ENCODE measurements at regions not wholly inside any gene's neighbourhood (a gene's known extent, or its start where the extent isn't known, plus 50 kb on each side); places are given as distances from the start of the nearest gene placed in this dataset.

- Histone ChIP-seq H3K23ac (ENCODE audit: low read length in 2 of 2) (no peak overlapping the region), H3K18ac (ENCODE audit: low read depth in 1 of 2, low read length in 2 of 2) (no peak overlapping the region), H3K4me2 (ENCODE audit: low read length, poor library complexity, severe bottlenecking) (no peak overlapping the region), H3K4ac (ENCODE audit: low read depth in 1 of 2, low read length in 2 of 2) (no peak overlapping the region), H4K8ac (ENCODE audit: low read length) (no peak overlapping the region), H3K27me3 (ENCODE audit: control insufficient read depth in 1 of 2, insufficient read depth in 1 of 2, low read length in 2 of 2) (no peaks in the 10 kb centered on the region), H2BK12ac (ENCODE audit: low read length in 2 of 2) (no peak overlapping the region), H3K4me3 (ENCODE audit: insufficient read depth in 1 of 2, low read depth in 1 of 2, low read length in 2 of 2) (peak overlapping the region in 1 of 2 experiments; percentile 18), H3K9me3 (ENCODE audit: control insufficient read depth, low read length) (peaks cover 28% of the 10 kb centered on the region), H3K36me3 (ENCODE audit: control insufficient read depth in 1 of 2, insufficient read depth in 2 of 2, low read depth in 1 of 2, low read length in 2 of 2) (no peaks in the 10 kb centered on the region), H2BK15ac (ENCODE audit: low read depth, poor library complexity, severe bottlenecking) (no peak overlapping the region), H3K27ac (ENCODE audit: low read length, poor library complexity, severe bottlenecking) (no peak overlapping the region), H4K91ac (ENCODE audit: low read length) (no peak overlapping the region), H3K14ac (ENCODE audit: low read length in 2 of 2) (no peak overlapping the region), H3K9ac (ENCODE audit: low read length) (no peak overlapping the region), H2BK120ac (ENCODE audit: low read depth, low read length) (no peak overlapping the region), H2AFZ (ENCODE audit: low read depth, low read length) (no peak overlapping the region), H3K4me1 (ENCODE audit: control insufficient read depth, insufficient read depth, low read depth, low read length) (no peaks in the 10 kb centered on the region), H2BK5ac (ENCODE audit: low read depth, low read length, poor library complexity, severe bottlenecking) (no peak overlapping the region), H3K79me1 (replicated peaks; ENCODE audit: low read length, poor library complexity, severe bottlenecking) (no peaks in the 10 kb centered on the region), H2AK5ac (ENCODE audit: low read length, severe bottlenecking) (no peak overlapping the region)
- WGBS = no CpG with 5 or more reads among the region's 1 CpG
- no peak for DNase-seq
These were observed 327.9 kb upstream of the SYT4 start for GRCh38 chr18:43605224-43605623.

DNA sequence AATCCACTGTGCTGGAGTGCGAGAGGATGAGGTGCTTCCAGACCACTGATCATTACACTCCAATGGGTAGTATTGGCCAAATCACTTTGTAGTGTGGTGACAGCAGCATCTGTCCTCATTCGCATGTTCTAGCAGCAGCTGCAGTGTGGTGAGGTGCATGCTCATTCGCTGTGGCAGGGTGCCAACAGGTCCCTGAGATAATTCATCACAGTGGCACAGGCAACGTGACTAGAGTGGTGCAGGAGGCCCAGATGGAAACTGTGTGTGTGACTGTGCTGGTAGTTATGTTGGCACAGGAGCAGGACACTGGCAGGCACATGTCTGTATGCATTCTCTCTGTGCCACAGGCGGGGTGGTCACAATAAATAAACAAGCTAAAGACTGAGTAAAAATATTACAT lies 329.5 kb upstream of the SYT4 start:
- H3K9ac ChIP-seq (ENCODE audit: low read length) = no peak overlapping the region
- H2BK120ac ChIP-seq (ENCODE audit: low read depth, low read length) = no peak overlapping the region
- H4K91ac ChIP-seq (ENCODE audit: low read length) = no peak overlapping the region
- no peak for DNase-seq
- H2AFZ ChIP-seq (ENCODE audit: low read depth, low read length) = no peak overlapping the region
- H3K4me1 ChIP-seq (ENCODE audit: control insufficient read depth, insufficient read depth, low read depth, low read length) = no peaks in the 10 kb centered on the region
- H3K9me3 ChIP-seq (ENCODE audit: control insufficient read depth, low read length) = peaks cover 28% of the 10 kb centered on the region
- no peaks in the 10 kb centered on the region for H3K36me3 ChIP-seq (ENCODE audit: control insufficient read depth in 1 of 2, insufficient read depth in 2 of 2, low read depth in 1 of 2, low read length in 2 of 2)
- H3K79me1 ChIP-seq (replicated peaks; ENCODE audit: low read length, poor library complexity, severe bottlenecking) = no peaks in the 10 kb centered on the region
- no peak overlapping the region for H3K4me3 ChIP-seq (ENCODE audit: insufficient read depth in 1 of 2, low read depth in 1 of 2, low read length in 2 of 2)
- H3K18ac ChIP-seq (ENCODE audit: low read depth in 1 of 2, low read length in 2 of 2) = no peak overlapping the region
- no peak overlapping the region for H2BK12ac ChIP-seq (ENCODE audit: low read length in 2 of 2)
- no peak overlapping the region for H3K4me2 ChIP-seq (ENCODE audit: low read length, poor library complexity, severe bottlenecking)
- no peak overlapping the region for H2AK5ac ChIP-seq (ENCODE audit: low read length, severe bottlenecking)
- H3K27me3 ChIP-seq (ENCODE audit: control insufficient read depth in 1 of 2, insufficient read depth in 1 of 2, low read length in 2 of 2) = no peaks in the 10 kb centered on the region
- H2BK5ac ChIP-seq (ENCODE audit: low read depth, low read length, poor library complexity, severe bottlenecking) = no peak overlapping the region
- H3K14ac ChIP-seq (ENCODE audit: low read length in 2 of 2) = peak overlapping the region in 1 of 2 experiments; percentile 94
- no peak overlapping the region for H2BK15ac ChIP-seq (ENCODE audit: low read depth, poor library complexity, severe bottlenecking)
- H3K4ac ChIP-seq (ENCODE audit: low read depth in 1 of 2, low read length in 2 of 2) = no peak overlapping the region
- 75% methylated on average over 4 of the region's 5 CpGs for WGBS
- H4K8ac ChIP-seq (ENCODE audit: low read length) = no peak overlapping the region
- no peak overlapping the region for H3K23ac ChIP-seq (ENCODE audit: low read length in 2 of 2)
- no peak overlapping the region for H3K27ac ChIP-seq (ENCODE audit: low read length, poor library complexity, severe bottlenecking)

GRCh38 chr18:43620936-43621335 lies 343.6 kb upstream of the SYT4 start:
- Histone ChIP-seq H2AK5ac (ENCODE audit: low read length, severe bottlenecking) (no peak overlapping the region), H3K27me3 (ENCODE audit: control insufficient read depth in 1 of 2, insufficient read depth in 1 of 2, low read length in 2 of 2) (no peaks in the 10 kb centered on the region), H2BK12ac (ENCODE audit: low read length in 2 of 2) (no peak overlapping the region), H3K4ac (ENCODE audit: low read depth in 1 of 2, low read length in 2 of 2) (no peak overlapping the region), H3K9me3 (ENCODE audit: control insufficient read depth, low read length) (no peaks in the 10 kb centered on the region), H2BK15ac (ENCODE audit: low read depth, poor library complexity, severe bottlenecking) (no peak overlapping the region), H3K4me2 (ENCODE audit: low read length, poor library complexity, severe bottlenecking) (no peak overlapping the region), H2BK5ac (ENCODE audit: low read depth, low read length, poor library complexity, severe bottlenecking) (no peak overlapping the region), H2BK120ac (ENCODE audit: low read depth, low read length) (no peak overlapping the region), H4K8ac (ENCODE audit: low read length) (no peak overlapping the region), H3K27ac (ENCODE audit: low read length, poor library complexity, severe bottlenecking) (no peak overlapping the region), H3K23ac (ENCODE audit: low read length in 2 of 2) (no peak overlapping the region), H4K91ac (ENCODE audit: low read length) (no peak overlapping the region), H3K4me3 (ENCODE audit: insufficient read depth in 1 of 2, low read depth in 1 of 2, low read length in 2 of 2) (no peak overlapping the region), H3K14ac (ENCODE audit: low read length in 2 of 2) (no peak overlapping the region), H3K4me1 (ENCODE audit: control insufficient read depth, insufficient read depth, low read depth, low read length) (no peaks in the 10 kb centered on the region), H3K36me3 (ENCODE audit: control insufficient read depth in 1 of 2, insufficient read depth in 2 of 2, low read depth in 1 of 2, low read length in 2 of 2) (no peaks in the 10 kb centered on the region), H3K18ac (ENCODE audit: low read depth in 1 of 2, low read length in 2 of 2) (no peak overlapping the region), H3K79me1 (replicated peaks; ENCODE audit: low read length, poor library complexity, severe bottlenecking) (no peaks in the 10 kb centered on the region), H3K9ac (ENCODE audit: low read length) (no peak overlapping the region), H2AFZ (ENCODE audit: low read depth, low read length) (no peak overlapping the region)
- WGBS = 0% methylated on average over 1 of the region's 2 CpGs
- peak; percentile 44 for DNase-seq

- Histone ChIP-seq H2AK5ac (ENCODE audit: low read length, severe bottlenecking) (no peak overlapping the region), H3K79me1 (replicated peaks; ENCODE audit: low read length, poor library complexity, severe bottlenecking) (no peaks in the 10 kb centered on the region), H3K4me3 (ENCODE audit: insufficient read depth in 1 of 2, low read depth in 1 of 2, low read length in 2 of 2) (no peak overlapping the region), H3K4me1 (ENCODE audit: control insufficient read depth, insufficient read depth, low read depth, low read length) (no peaks in the 10 kb centered on the region), H2BK15ac (ENCODE audit: low read depth, poor library complexity, severe bottlenecking) (no peak overlapping the region), H3K9me3 (ENCODE audit: control insufficient read depth, low read length) (no peaks in the 10 kb centered on the region), H3K23ac (ENCODE audit: low read length in 2 of 2) (no peak overlapping the region), H3K9ac (ENCODE audit: low read length) (no peak overlapping the region), H2BK5ac (ENCODE audit: low read depth, low read length, poor library complexity, severe bottlenecking) (no peak overlapping the region), H3K4ac (ENCODE audit: low read depth in 1 of 2, low read length in 2 of 2) (no peak overlapping the region), H3K18ac (ENCODE audit: low read depth in 1 of 2, low read length in 2 of 2) (no peak overlapping the region), H3K27ac (ENCODE audit: low read length, poor library complexity, severe bottlenecking) (no peak overlapping the region), H2AFZ (ENCODE audit: low read depth, low read length) (no peak overlapping the region), H3K14ac (ENCODE audit: low read length in 2 of 2) (no peak overlapping the region), H2BK120ac (ENCODE audit: low read depth, low read length) (no peak overlapping the region), H4K91ac (ENCODE audit: low read length) (no peak overlapping the region), H3K36me3 (ENCODE audit: control insufficient read depth in 1 of 2, insufficient read depth in 2 of 2, low read depth in 1 of 2, low read length in 2 of 2) (no peaks in the 10 kb centered on the region), H3K4me2 (ENCODE audit: low read length, poor library complexity, severe bottlenecking) (no peak overlapping the region), H3K27me3 (ENCODE audit: control insufficient read depth in 1 of 2, insufficient read depth in 1 of 2, low read length in 2 of 2) (no peaks in the 10 kb centered on the region), H4K8ac (ENCODE audit: low read length) (no peak overlapping the region), H2BK12ac (ENCODE audit: low read length in 2 of 2) (peak overlapping the region in 1 of 2 experiments; percentile 54)
- DNase-seq = no peak
- WGBS = 100% methylated on average over 2 of the region's 3 CpGs
These were observed 344.7 kb upstream of the SYT4 start for GRCh38 chr18:43622024-43622423.
